GM12875 (cell line): ENCODE measurements at regions not wholly inside any gene's neighbourhood (a gene's known extent, or its start where the extent isn't known, plus 50 kb on each side); places are given as distances from the start of the nearest gene placed in this dataset.

ENCODE experiments used
- H3K4me3 ChIP-seq: one replicate; pipeline ENCODE4 v1.5.1; 2011; ENCODE audit warnings: low read depth, low read length, control low read depth
- CTCF ChIP-seq: IDR thresholded peaks from 2 replicates; pipeline ENCODE4 v1.5.1; 2011; ENCODE audit warnings: low read depth, mild to moderate bottlenecking, control low read depth, inconsistent platforms, low read length, moderate library complexity, borderline replicate concordance; ENCODE audit not compliant: insufficient read depth

GRCh38 chr7:146008293-146008692 is 108.3 kb upstream of the CNTNAP2 start:
- TF ChIP-seq CTCF: no peak
- no peak overlapping the region for H3K4me3 ChIP-seq

- no peak for TF ChIP-seq CTCF
- no peak overlapping the region for H3K4me3 ChIP-seq
Observed at GRCh38 chr7:146004805-146005204, 111.8 kb upstream of the CNTNAP2 start.

GRCh38 chr7:146002431-146003078 is 114.0 kb upstream of the CNTNAP2 start:
- H3K4me3 ChIP-seq: no peak overlapping the region
- no peak for TF ChIP-seq CTCF

- no peak for TF ChIP-seq CTCF
- H3K4me3 ChIP-seq: no peak overlapping the region
Observed at GRCh38 chr7:146002008-146002407, 114.6 kb upstream of the CNTNAP2 start.

DNA sequence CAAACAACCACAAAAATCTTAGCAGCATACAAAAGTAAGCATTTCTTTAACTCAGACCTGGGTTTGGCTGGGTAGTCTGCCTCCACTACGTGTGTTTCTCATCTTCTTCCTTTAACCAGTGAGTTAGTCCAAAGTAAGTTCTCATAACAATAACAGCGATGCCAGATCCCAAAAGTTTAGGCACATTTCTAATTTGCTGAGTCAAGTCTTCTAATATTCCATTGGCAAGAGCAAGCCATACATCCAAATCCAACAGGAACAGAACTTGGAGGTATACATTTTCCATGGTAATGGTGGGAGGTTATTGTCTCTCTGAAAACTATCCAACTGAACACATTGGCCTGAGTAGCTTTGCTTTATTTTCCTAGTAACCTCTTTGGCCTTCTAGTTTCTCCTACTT is 115.7 kb upstream of the CNTNAP2 start:
- no peak overlapping the region for H3K4me3 ChIP-seq
- TF ChIP-seq CTCF: no peak

GRCh38 chr7:145989469-145989868 is 127.1 kb upstream of the CNTNAP2 start:
- no peak for TF ChIP-seq CTCF
- no peak overlapping the region for H3K4me3 ChIP-seq

DNA sequence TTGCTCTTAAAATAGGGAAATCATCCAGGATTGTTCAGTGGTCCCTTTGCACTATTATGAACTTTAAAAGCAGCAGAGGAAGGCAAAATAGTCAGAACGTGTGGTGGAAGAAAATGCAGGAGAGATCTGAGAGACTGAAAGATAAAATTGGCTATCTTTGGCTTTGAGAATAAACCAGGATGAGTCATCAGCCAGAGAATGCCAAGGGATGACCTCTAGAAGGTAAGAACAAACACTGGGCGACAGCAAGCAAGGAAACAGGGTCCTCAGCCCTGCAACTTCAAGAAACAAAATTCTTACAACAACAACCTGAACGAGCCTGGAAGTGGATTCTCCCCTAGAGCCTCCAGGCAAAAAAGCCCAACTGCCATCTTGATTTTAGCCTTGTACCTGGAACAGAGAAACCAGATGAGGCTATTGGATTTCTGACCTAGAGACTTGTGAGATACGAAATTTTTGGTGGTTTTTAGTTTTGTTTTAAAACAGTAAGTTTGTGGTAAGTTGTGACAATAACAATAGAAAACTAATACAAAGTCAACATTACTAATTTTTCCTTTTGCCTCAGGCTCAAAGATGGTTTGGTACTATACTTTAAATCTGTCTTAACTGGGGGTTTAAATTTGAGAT is 130.2 kb upstream of the CNTNAP2 start:
- H3K4me3 ChIP-seq: no peak overlapping the region
- no peak for TF ChIP-seq CTCF
